ENCODE measurements at regions not wholly inside any gene's neighbourhood (a gene's known extent, or its start where the extent isn't known, plus 50 kb on each side); places are given as distances from the start of the nearest gene placed in this dataset.

DNA sequence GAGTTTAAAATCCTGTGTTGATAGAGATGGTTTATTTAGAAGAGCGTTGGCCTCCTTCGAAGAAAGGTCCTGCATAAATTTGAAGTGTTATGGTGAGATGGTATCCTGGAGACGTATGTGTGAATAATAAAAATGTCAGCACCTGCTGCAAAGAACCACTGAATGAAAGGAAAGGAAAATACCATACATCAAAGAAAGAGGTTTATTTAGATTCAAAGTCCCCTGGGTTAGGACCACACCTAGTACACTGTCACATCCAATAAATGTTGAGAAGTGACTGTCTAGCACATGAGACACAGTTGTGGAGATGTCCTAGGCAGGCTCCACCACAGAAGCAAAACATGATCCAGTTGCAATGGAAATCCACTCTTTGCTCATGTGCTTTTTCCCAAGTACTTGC lies 214.7 kb downstream of the PAX1 start:
- Mint-ChIP-seq H3K36me3 (no peaks in the 10 kb centered on the region), H3K9me3 (peaks cover 2 to 37% (median 13%) of the 10 kb centered on the region in 6 donors), H3K4me3 (no peak overlapping the region), H3K27ac (no peak overlapping the region), H3K27me3 (ENCODE audit: low read depth in 3 of 3) (peaks cover 0 to 2% (median 2%) of the 10 kb centered on the region in 3 donors), H3K4me1 (no peaks in the 10 kb centered on the region)
- no peak for DNase-seq

DNA sequence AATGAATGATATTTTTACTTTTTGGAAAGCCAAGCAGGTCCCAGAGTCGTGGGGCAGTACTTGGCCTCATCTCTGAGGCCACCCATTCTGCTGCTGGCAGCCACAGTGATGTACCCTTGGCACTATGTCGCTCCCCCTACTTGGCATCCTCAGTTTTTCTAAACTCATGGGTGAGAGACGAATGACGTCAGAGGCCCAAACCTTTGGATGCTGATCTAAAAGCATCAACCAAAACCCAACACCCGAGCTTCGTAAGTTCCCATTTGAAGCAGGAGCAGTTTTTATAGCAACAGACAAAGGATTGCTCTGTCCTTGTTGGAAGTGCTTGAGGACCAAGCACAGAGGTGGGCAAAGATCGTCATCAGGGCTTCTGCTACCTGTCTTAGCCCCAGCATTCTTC lies 212.9 kb downstream of the PAX1 start:
- no peaks in the 10 kb centered on the region for H3K4me1 Mint-ChIP-seq
- no peak overlapping the region for H3K27ac Mint-ChIP-seq
- H3K36me3 Mint-ChIP-seq: no peaks in the 10 kb centered on the region
- peaks cover 0 to 2% (median 2%) of the 10 kb centered on the region in 3 donors for H3K27me3 Mint-ChIP-seq (ENCODE audit: low read depth in 3 of 3)
- H3K4me3 Mint-ChIP-seq: no peak overlapping the region
- DNase-seq: no peak
- H3K9me3 Mint-ChIP-seq: peaks cover 3 to 23% (median 6%) of the 10 kb centered on the region in 6 donors

DNA sequence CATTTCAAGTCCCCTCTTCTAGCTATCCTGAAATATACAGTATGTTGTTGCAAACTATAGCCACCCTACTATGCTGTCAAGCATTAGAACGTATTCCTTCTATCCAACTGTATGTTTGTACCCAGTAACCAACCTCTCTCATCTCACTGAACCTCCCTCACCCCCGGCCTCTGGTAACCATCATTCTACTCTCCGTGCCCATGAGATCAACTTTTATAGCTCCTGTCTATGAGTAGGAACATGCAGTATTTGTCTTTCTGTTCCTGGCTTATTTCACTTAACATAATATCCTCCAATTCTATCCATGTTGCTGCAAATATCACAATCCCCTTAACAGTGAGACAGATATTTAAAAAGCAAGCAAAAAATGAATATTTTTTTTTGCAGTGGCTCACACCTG lies 196.9 kb downstream of the PAX1 start:
- Mint-ChIP-seq H3K4me1 (no peaks in the 10 kb centered on the region), H3K27ac (no peak overlapping the region), H3K9me3 (peaks cover 3 to 33% (median 9%) of the 10 kb centered on the region in 6 donors), H3K36me3 (no peaks in the 10 kb centered on the region), H3K27me3 (ENCODE audit: low read depth in 3 of 3) (peaks cover 0 to 2% (median 0%) of the 10 kb centered on the region in 3 donors), H3K4me3 (no peak overlapping the region)
- no peak for DNase-seq

DNA sequence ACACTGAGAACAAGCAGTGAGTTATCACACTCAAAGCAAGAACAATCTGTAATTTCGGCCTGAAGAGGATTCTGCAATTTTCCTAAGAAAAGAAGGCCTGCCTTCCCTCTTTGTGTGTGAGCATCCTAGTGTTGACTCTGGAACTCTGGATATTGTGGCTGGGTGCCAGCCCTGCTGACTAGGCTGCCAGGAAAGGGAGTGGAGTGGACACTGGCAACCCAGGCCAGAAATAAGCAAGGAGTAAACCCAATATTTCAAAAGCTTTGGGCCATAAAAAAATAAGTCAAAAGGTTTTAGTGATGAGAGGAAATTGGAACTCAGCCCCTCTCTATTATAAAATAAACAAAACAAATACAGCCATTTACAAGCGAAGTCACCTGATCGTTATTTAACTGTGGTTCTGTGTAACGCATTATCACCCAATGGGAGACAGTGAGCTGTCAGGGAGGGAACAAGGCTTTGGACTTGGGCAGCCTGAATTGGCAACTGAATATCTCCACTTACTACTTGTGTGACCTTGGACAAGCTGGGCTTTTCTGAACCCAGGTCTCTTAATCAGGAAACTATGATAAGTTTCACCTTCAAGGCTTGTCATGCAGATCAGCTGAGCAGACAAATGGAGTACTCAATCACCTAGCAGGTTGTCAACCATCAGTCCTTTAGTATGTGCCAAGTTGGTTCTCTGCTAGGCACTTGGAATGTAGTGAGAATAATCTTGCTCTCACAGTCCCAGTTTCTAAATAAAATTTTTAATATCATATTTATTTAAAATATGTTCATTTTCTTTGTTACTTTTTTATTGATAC lies 196.2 kb downstream of the PAX1 start:
- no peak overlapping the region for H3K27ac Mint-ChIP-seq
- peaks cover 0 to 2% (median 0%) of the 10 kb centered on the region in 3 donors for H3K27me3 Mint-ChIP-seq (ENCODE audit: low read depth in 3 of 3)
- H3K4me1 Mint-ChIP-seq: no peaks in the 10 kb centered on the region
- no peak for DNase-seq
- peaks cover 3 to 33% (median 9%) of the 10 kb centered on the region in 6 donors for H3K9me3 Mint-ChIP-seq
- H3K36me3 Mint-ChIP-seq: no peaks in the 10 kb centered on the region
- no peak overlapping the region for H3K4me3 Mint-ChIP-seq

DNA sequence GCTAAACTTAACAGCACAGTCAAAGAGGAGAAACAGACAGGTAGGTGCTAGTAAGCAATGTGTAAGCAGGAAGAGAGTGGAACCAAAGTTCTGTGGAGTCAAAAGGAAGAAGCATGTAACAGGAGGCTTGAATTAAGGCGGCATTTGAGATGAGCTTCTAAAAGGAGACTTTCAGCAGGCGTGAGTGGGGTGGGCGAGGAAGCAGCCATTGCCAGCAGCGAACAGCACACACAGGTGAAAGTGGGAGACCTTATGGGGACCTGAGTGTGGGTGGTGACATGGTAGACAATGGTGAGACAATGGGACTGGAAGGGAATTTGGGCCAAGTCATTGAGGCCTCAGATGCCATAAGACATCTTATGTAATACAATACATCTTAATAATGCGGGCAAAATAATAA lies 195.0 kb downstream of the PAX1 start:
- H3K4me3 Mint-ChIP-seq: no peak overlapping the region
- no peaks in the 10 kb centered on the region for H3K4me1 Mint-ChIP-seq
- peaks cover 3 to 31% (median 8%) of the 10 kb centered on the region in 6 donors for H3K9me3 Mint-ChIP-seq
- no peaks in the 10 kb centered on the region for H3K36me3 Mint-ChIP-seq
- no peak for DNase-seq
- H3K27me3 Mint-ChIP-seq (ENCODE audit: low read depth in 3 of 3): peaks cover 0 to 5% (median 0%) of the 10 kb centered on the region in 3 donors
- H3K27ac Mint-ChIP-seq: no peak overlapping the region

DNA sequence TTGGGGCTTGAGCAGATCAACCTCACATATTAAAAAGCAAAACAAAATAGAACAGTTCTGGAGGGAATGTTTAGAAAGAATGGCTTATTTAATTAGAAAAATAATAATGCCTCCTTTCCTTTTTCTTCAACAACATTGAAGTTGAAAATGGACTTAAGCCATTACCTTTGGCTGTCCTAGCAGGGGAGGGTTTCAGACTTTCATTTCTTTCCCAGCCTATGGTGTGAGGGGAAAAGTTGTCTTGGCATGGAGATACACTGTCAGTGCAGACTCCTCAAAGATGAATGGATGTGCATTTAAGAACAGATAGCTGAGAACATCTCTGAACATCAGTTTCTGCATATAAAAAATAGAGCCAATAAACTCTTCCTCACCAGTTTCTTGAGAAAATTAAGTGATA lies 169.5 kb downstream of the PAX1 start:
- H3K4me3 Mint-ChIP-seq: no peak overlapping the region
- no peaks in the 10 kb centered on the region for H3K4me1 Mint-ChIP-seq
- H3K36me3 Mint-ChIP-seq: no peaks in the 10 kb centered on the region
- H3K9me3 Mint-ChIP-seq: peaks cover 3 to 35% (median 16%) of the 10 kb centered on the region in 6 donors
- H3K27me3 Mint-ChIP-seq (ENCODE audit: low read depth in 3 of 3): peaks cover 0 to 5% (median 2%) of the 10 kb centered on the region in 3 donors
- no peak for DNase-seq
- no peak overlapping the region for H3K27ac Mint-ChIP-seq

DNA sequence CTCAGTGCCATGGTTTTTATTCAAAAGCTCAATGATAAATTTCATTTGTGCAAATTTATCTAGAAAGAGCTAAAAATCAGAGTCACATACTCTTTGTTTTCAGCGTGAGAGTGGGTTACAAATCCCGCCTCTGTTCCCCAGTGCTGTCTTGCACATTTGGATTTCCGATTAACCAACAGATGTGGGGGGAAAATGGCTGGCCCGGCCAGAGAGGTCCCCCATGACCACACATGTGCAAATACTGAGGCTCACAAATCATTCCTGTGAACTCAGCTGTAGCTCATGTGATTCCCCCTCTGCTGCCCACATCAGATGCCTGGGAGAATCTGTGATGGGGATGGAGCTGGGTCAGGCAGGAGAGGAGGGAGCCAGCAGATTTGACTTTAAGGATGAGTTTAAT lies 168.7 kb downstream of the PAX1 start:
- peaks cover 3 to 33% (median 16%) of the 10 kb centered on the region in 6 donors for H3K9me3 Mint-ChIP-seq
- no peak overlapping the region for H3K4me3 Mint-ChIP-seq

DNA sequence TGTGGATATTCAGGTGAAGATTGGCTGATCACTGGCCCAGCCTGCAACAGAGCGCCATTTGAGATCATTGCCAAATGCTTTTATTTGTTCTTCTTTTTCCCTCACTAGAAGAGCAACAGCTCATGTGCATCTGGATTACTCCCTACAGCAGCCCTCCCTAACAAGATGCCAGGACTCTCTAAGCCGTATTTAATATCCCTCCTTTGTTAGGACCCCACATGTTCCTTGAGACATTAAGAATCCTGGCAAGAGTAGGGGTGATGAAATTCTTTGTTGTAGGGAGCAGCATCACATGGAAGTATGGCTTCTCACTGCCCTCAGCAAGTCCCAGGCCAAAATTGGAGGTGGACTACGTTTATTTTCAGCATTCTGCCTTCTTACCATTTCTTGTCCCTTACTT lies 167.8 kb downstream of the PAX1 start:
- Mint-ChIP-seq H3K36me3 (no peaks in the 10 kb centered on the region), H3K27ac (no peak overlapping the region)

More for the DNA sequence above, 168.7 kb downstream of the PAX1 start:
- peaks cover 0 to 4% (median 2%) of the 10 kb centered on the region in 3 donors for H3K27me3 Mint-ChIP-seq (ENCODE audit: low read depth in 3 of 3)
- H3K4me1 Mint-ChIP-seq: no peaks in the 10 kb centered on the region
- no peaks in the 10 kb centered on the region for H3K36me3 Mint-ChIP-seq
- no peak overlapping the region for H3K27ac Mint-ChIP-seq
- DNase-seq: no peak

DNA sequence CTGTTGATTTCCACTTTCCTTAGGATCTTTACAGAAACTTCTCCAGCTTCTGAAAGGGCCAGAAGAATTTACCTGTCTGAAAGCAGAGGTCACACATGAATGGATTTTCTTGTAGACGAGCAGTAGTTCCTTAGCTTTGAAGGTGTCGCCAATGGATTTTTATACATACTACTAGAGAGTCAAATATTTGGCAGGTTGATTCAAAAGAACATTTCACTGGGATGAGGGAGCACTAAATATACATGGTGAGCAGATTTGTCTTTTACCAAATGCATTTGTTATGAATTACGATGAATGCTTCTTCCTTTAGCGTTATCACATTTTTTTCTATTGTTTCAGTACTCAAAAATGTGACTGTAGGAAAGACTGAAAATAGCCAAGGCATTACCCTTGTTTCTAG lies 162.3 kb downstream of the PAX1 start:
- Mint-ChIP-seq H3K27me3 (ENCODE audit: low read depth in 3 of 3) (no peaks in the 10 kb centered on the region), H3K27ac (no peak overlapping the region), H3K9me3 (peaks cover 2 to 23% (median 11%) of the 10 kb centered on the region in 6 donors), H3K36me3 (no peaks in the 10 kb centered on the region), H3K4me3 (no peak overlapping the region), H3K4me1 (no peaks in the 10 kb centered on the region)
- DNase-seq: no peak

More for the DNA sequence above, 167.8 kb downstream of the PAX1 start:
- Mint-ChIP-seq H3K4me3 (no peak overlapping the region), H3K27me3 (ENCODE audit: low read depth in 3 of 3) (peaks cover 0 to 3% (median 2%) of the 10 kb centered on the region in 3 donors), H3K9me3 (peaks cover 3 to 32% (median 13%) of the 10 kb centered on the region in 6 donors), H3K4me1 (no peaks in the 10 kb centered on the region)
- DNase-seq: no peak

DNA sequence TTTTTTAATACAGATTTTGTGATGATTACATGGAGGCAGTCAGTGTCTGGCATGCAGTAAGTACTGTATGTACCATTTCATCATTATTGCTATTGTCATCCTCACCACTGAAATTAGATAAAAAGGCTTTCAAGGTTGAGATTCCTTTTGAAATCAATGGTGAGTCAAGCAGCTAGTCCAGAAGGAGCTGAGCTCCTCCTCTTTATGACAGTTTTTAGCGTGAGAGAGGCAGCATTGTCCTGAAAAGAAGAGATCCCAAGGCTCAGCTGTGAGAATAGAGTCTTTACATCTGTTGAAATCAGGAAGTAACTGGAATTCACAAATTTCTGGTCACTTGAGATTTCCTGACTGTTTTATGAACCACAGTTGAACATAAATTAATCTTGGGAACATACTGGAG lies 161.9 kb downstream of the PAX1 start:
- H3K4me1 Mint-ChIP-seq: no peaks in the 10 kb centered on the region
- H3K4me3 Mint-ChIP-seq: no peak overlapping the region
- H3K9me3 Mint-ChIP-seq: peaks cover 2 to 23% (median 12%) of the 10 kb centered on the region in 6 donors
- no peaks in the 10 kb centered on the region for H3K36me3 Mint-ChIP-seq
- no peak for DNase-seq
- peaks cover 0 to 1% (median 0%) of the 10 kb centered on the region in 3 donors for H3K27me3 Mint-ChIP-seq (ENCODE audit: low read depth in 3 of 3)
- H3K27ac Mint-ChIP-seq: no peak overlapping the region

DNA sequence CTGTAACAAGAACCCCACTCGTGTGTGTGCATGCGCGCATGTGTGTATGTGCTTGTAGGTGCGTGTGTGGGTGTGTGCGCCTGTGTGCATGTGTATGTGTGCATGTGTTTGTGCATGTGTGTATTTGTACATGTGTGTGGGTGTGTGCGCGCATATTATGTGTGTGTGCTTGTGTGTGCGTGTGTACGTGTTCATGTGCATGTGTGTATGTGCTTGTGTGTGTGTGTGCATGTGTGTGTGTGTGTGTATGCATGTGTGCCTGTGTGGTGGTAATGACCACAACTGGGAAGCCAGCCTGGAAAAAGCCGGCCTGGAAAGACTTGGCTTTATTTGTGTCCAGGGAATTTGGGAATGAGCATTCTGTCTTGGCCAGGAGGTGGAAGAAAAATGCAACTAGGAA lies 157.5 kb downstream of the PAX1 start:
- Mint-ChIP-seq H3K4me1 (no peaks in the 10 kb centered on the region), H3K27ac (no peak overlapping the region)
- DNase-seq: no peak

DNA sequence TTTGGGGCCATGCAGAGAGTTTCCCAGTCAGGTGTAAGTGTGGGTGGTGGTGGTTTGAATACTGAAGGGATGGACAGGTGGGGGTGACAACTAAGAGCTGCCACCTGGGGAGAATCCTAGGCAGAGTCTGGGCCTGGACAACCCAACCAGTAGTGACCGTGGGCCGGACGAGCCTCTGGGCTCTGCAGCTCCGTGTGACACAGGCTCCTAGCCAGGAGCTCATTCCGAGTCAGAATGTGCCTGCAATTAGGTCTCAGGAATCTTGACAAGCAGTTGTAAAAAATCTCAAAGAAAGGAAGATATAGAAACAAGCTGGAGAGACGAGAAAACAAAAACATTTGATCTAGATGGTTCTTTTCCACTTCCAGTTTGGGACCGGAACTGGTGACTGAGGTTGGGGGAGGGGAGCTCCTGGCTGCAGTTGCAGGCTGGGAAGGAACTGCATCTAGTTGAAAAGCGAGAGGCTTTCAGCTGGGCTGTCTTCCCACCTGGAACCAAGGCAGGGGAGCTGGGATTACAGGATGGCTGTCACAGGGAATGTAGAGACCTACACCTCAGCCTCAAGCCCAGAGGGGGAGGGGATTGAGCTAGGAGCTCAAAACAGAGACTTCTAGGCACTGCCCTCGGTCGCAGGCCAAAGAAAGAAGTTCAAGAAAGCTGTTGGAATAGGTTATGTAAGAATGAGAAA lies 156.9 kb downstream of the PAX1 start:
- Mint-ChIP-seq H3K4me1 (no peaks in the 10 kb centered on the region), H3K4me3 (no peak overlapping the region), H3K36me3 (no peaks in the 10 kb centered on the region), H3K27me3 (ENCODE audit: low read depth in 3 of 3) (peaks cover 0 to 6% (median 0%) of the 10 kb centered on the region in 3 donors), H3K9me3 (peaks cover 12 to 40% (median 19%) of the 10 kb centered on the region in 6 donors), H3K27ac (no peak overlapping the region)
- DNase-seq: no peak

More for the DNA sequence above, 157.5 kb downstream of the PAX1 start:
- no peaks in the 10 kb centered on the region for H3K36me3 Mint-ChIP-seq
- H3K4me3 Mint-ChIP-seq: no peak overlapping the region
- H3K27me3 Mint-ChIP-seq (ENCODE audit: low read depth in 3 of 3): peaks cover 0 to 6% (median 0%) of the 10 kb centered on the region in 3 donors
- peaks cover 11 to 34% (median 16%) of the 10 kb centered on the region in 6 donors for H3K9me3 Mint-ChIP-seq

DNA sequence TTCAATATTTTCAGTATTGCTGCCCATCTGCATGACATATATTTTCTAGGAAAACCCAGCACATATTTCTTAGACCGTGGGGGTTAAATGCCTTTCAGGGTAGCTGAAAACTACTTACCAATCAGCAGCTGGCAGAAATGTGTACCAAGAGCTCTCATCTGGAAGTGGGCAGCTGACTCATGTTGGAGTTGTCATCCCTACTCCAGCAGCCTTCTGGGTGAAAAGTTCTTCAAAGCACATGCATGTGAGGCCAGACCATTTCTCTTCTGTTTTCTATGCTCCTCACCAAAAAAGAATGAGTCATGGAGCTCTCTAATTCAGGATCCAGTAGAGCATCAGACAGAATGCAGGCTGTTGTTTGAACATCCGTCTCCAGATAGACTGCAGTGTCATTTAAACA lies 135.5 kb downstream of the PAX1 start:
- H3K27ac Mint-ChIP-seq: no peak overlapping the region

DNA sequence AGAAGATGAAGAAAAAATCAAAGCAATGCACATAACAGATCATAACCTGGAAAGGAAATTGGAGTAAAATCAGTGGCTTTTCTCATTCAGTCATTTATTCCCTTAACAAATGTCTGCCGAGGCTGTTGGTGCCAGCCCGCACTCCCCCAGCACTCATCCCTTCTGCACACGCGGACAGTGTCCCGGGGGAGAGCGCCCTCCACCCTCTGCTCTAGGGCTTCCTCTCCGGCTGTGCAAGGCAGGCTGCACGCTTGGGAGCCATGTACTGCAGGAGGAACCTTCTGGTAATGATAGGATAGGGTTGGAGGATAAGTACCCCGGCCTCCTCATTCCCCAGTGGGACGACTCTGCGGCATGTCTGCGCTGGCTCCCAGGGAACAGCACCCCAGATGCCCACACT lies 134.5 kb downstream of the PAX1 start:
- Mint-ChIP-seq H3K4me1 (no peaks in the 10 kb centered on the region), H3K36me3 (no peaks in the 10 kb centered on the region), H3K9me3 (peaks cover 2 to 15% (median 4%) of the 10 kb centered on the region in 6 donors), H3K27ac (no peak overlapping the region), H3K27me3 (ENCODE audit: low read depth in 3 of 3) (peaks cover 0 to 1% (median 0%) of the 10 kb centered on the region in 3 donors), H3K4me3 (no peak overlapping the region)
- DNase-seq: no peak

More for the DNA sequence above, 135.5 kb downstream of the PAX1 start:
- H3K27me3 Mint-ChIP-seq (ENCODE audit: low read depth in 3 of 3): peaks cover 0 to 1% (median 0%) of the 10 kb centered on the region in 3 donors
- H3K4me1 Mint-ChIP-seq: no peaks in the 10 kb centered on the region
- peaks cover 3 to 19% (median 4%) of the 10 kb centered on the region in 6 donors for H3K9me3 Mint-ChIP-seq
- H3K36me3 Mint-ChIP-seq: no peaks in the 10 kb centered on the region
- no peak for DNase-seq
- H3K4me3 Mint-ChIP-seq: no peak overlapping the region

Data from immature natural killer cell (primary cell).